ENCODE measurements at regions not wholly inside any gene's neighbourhood (a gene's known extent, or its start where the extent isn't known, plus 50 kb on each side); places are given as distances from the start of the nearest gene placed in this dataset.

GRCh38 chr20:6976106-6976900 lies 208.8 kb downstream of the BMP2 start:
- no peak overlapping the region for H3K27ac ChIP-seq (ENCODE audit: low read length, poor library complexity, severe bottlenecking)
- no peak overlapping the region for H2BK12ac ChIP-seq (ENCODE audit: low read length in 2 of 2)
- no peak overlapping the region for H3K9ac ChIP-seq (ENCODE audit: low read length)
- DNase-seq: no peak
- no peak overlapping the region for H3K23ac ChIP-seq (ENCODE audit: low read length in 2 of 2)
- no peak overlapping the region for H3K4me2 ChIP-seq (ENCODE audit: low read length, poor library complexity, severe bottlenecking)
- peaks cover 14% of the 10 kb centered on the region for H3K9me3 ChIP-seq (ENCODE audit: control insufficient read depth, low read length)
- WGBS: 73% methylated on average over 3 of the region's 3 CpGs
- H3K4me1 ChIP-seq (ENCODE audit: control insufficient read depth, insufficient read depth, low read depth, low read length): no peaks in the 10 kb centered on the region
- H2BK15ac ChIP-seq (ENCODE audit: low read depth, poor library complexity, severe bottlenecking): no peak overlapping the region
- no peaks in the 10 kb centered on the region for H3K36me3 ChIP-seq (ENCODE audit: control insufficient read depth in 1 of 2, insufficient read depth in 2 of 2, low read depth in 1 of 2, low read length in 2 of 2)
- H4K8ac ChIP-seq (ENCODE audit: low read length): no peak overlapping the region
- H4K91ac ChIP-seq (ENCODE audit: low read length): no peak overlapping the region
- H2AFZ ChIP-seq (ENCODE audit: low read depth, low read length): peak overlapping the region; percentile 27
- no peaks in the 10 kb centered on the region for H3K79me1 ChIP-seq (replicated peaks; ENCODE audit: low read length, poor library complexity, severe bottlenecking)
- H3K14ac ChIP-seq (ENCODE audit: low read length in 2 of 2): no peak overlapping the region
- no peak overlapping the region for H3K4ac ChIP-seq (ENCODE audit: low read depth in 1 of 2, low read length in 2 of 2)
- no peak overlapping the region for H3K18ac ChIP-seq (ENCODE audit: low read depth in 1 of 2, low read length in 2 of 2)
- H2BK120ac ChIP-seq (ENCODE audit: low read depth, low read length): no peak overlapping the region
- H3K27me3 ChIP-seq (ENCODE audit: control insufficient read depth in 1 of 2, insufficient read depth in 1 of 2, low read length in 2 of 2): no peaks in the 10 kb centered on the region
- no peak overlapping the region for H2AK5ac ChIP-seq (ENCODE audit: low read length, severe bottlenecking)
- no peak overlapping the region for H3K4me3 ChIP-seq (ENCODE audit: insufficient read depth in 1 of 2, low read depth in 1 of 2, low read length in 2 of 2)
- H2BK5ac ChIP-seq (ENCODE audit: low read depth, low read length, poor library complexity, severe bottlenecking): no peak overlapping the region

DNA sequence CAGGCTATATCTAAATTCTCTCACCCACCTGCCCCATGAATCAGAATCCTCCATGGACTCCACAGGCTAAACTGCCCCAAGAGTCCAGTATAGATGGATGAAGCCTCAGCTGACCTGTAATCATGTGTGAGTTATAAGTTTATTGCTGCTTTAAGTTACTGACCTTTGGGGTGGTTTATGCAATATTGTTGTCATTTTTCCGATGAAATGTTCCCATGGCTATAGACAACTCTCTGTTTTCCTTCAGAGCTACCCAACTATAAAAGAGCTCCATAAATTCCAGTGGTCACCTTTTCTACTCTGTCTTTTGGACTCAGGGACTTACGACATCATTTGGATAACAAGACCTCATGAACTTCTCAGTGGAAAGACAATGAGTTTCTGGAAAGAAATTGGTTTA lies 212.1 kb downstream of the BMP2 start:
- Histone ChIP-seq H2AK5ac (ENCODE audit: low read length, severe bottlenecking) (no peak overlapping the region), H3K9me3 (ENCODE audit: control insufficient read depth, low read length) (peaks cover 11% of the 10 kb centered on the region), H3K27me3 (ENCODE audit: control insufficient read depth in 1 of 2, insufficient read depth in 1 of 2, low read length in 2 of 2) (no peaks in the 10 kb centered on the region), H2BK12ac (ENCODE audit: low read length in 2 of 2) (no peak overlapping the region), H3K79me1 (replicated peaks; ENCODE audit: low read length, poor library complexity, severe bottlenecking) (no peaks in the 10 kb centered on the region), H4K8ac (ENCODE audit: low read length) (no peak overlapping the region), H3K4me1 (ENCODE audit: control insufficient read depth, insufficient read depth, low read depth, low read length) (no peaks in the 10 kb centered on the region), H3K4me2 (ENCODE audit: low read length, poor library complexity, severe bottlenecking) (no peak overlapping the region), H3K4me3 (ENCODE audit: insufficient read depth in 1 of 2, low read depth in 1 of 2, low read length in 2 of 2) (no peak overlapping the region), H3K18ac (ENCODE audit: low read depth in 1 of 2, low read length in 2 of 2) (no peak overlapping the region), H3K23ac (ENCODE audit: low read length in 2 of 2) (no peak overlapping the region), H3K14ac (ENCODE audit: low read length in 2 of 2) (no peak overlapping the region), H3K27ac (ENCODE audit: low read length, poor library complexity, severe bottlenecking) (no peak overlapping the region), H4K91ac (ENCODE audit: low read length) (no peak overlapping the region), H2BK120ac (ENCODE audit: low read depth, low read length) (no peak overlapping the region), H3K4ac (ENCODE audit: low read depth in 1 of 2, low read length in 2 of 2) (no peak overlapping the region), H2BK5ac (ENCODE audit: low read depth, low read length, poor library complexity, severe bottlenecking) (no peak overlapping the region), H2BK15ac (ENCODE audit: low read depth, poor library complexity, severe bottlenecking) (no peak overlapping the region), H3K36me3 (ENCODE audit: control insufficient read depth in 1 of 2, insufficient read depth in 2 of 2, low read depth in 1 of 2, low read length in 2 of 2) (no peaks in the 10 kb centered on the region), H2AFZ (ENCODE audit: low read depth, low read length) (no peak overlapping the region), H3K9ac (ENCODE audit: low read length) (no peak overlapping the region)
- no CpG with 5 or more reads among the region's 2 CpGs for WGBS
- DNase-seq: no peak

DNA sequence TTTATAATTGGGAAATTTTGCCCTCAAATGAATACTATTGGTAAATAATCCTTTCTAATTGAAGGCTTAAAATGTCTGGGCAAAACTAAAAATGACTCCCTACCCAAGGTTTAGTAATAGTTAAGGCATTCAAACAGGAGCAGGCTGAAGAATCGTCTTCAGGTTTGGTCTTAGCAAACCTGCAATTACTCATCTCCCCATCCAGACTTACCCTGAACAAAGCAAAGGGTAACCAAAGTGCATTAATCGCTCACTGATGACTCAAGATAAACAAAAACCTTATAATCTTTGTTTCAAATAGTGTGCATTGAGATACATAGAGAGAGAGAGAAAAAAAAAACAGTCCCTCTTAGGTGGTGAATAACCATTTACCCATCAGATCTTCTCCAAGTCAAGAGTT lies 225.5 kb downstream of the BMP2 start:
- Histone ChIP-seq H2BK12ac (ENCODE audit: low read length in 2 of 2) (no peak overlapping the region), H3K23ac (ENCODE audit: low read length in 2 of 2) (no peak overlapping the region), H3K4me3 (ENCODE audit: insufficient read depth in 1 of 2, low read depth in 1 of 2, low read length in 2 of 2) (no peak overlapping the region), H3K9ac (ENCODE audit: low read length) (no peak overlapping the region), H3K36me3 (ENCODE audit: control insufficient read depth in 1 of 2, insufficient read depth in 2 of 2, low read depth in 1 of 2, low read length in 2 of 2) (no peaks in the 10 kb centered on the region), H2BK15ac (ENCODE audit: low read depth, poor library complexity, severe bottlenecking) (no peak overlapping the region), H3K4me2 (ENCODE audit: low read length, poor library complexity, severe bottlenecking) (no peak overlapping the region), H3K4ac (ENCODE audit: low read depth in 1 of 2, low read length in 2 of 2) (no peak overlapping the region), H3K27ac (ENCODE audit: low read length, poor library complexity, severe bottlenecking) (no peak overlapping the region), H2BK5ac (ENCODE audit: low read depth, low read length, poor library complexity, severe bottlenecking) (no peak overlapping the region), H2AK5ac (ENCODE audit: low read length, severe bottlenecking) (no peak overlapping the region), H4K8ac (ENCODE audit: low read length) (no peak overlapping the region), H3K9me3 (ENCODE audit: control insufficient read depth, low read length) (no peaks in the 10 kb centered on the region), H2BK120ac (ENCODE audit: low read depth, low read length) (no peak overlapping the region), H3K27me3 (ENCODE audit: control insufficient read depth in 1 of 2, insufficient read depth in 1 of 2, low read length in 2 of 2) (no peaks in the 10 kb centered on the region), H3K79me1 (replicated peaks; ENCODE audit: low read length, poor library complexity, severe bottlenecking) (no peaks in the 10 kb centered on the region), H3K4me1 (ENCODE audit: control insufficient read depth, insufficient read depth, low read depth, low read length) (peaks cover 1% of the 10 kb centered on the region), H3K14ac (ENCODE audit: low read length in 2 of 2) (no peak overlapping the region), H4K91ac (ENCODE audit: low read length) (no peak overlapping the region), H2AFZ (ENCODE audit: low read depth, low read length) (no peak overlapping the region), H3K18ac (ENCODE audit: low read depth in 1 of 2, low read length in 2 of 2) (no peak overlapping the region)
- WGBS: 29% methylated on average over 1 of the region's 2 CpGs
- no peak for DNase-seq

DNA sequence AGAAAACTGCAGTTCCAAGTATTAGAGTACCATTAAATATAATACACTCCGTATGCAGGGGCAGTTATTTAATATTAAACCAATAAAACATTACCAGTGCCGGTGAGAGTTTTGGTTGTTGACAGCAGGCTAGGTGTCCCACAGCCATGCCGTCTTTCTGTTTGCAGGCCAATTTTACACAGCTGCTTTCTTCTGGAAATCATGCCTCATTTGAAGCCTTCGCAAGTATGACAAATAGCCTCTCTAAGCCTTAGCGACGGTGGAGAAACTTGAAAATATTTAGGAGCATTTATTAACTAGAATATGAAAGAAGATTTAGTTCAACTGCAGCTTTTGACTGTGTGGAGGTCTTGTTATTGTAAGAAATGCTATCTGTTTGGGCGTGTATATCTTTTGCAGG lies 226.0 kb downstream of the BMP2 start:
- H2AFZ ChIP-seq (ENCODE audit: low read depth, low read length): no peak overlapping the region
- no peak overlapping the region for H2BK5ac ChIP-seq (ENCODE audit: low read depth, low read length, poor library complexity, severe bottlenecking)
- no peak overlapping the region for H3K4me2 ChIP-seq (ENCODE audit: low read length, poor library complexity, severe bottlenecking)
- peaks cover 1% of the 10 kb centered on the region for H3K4me1 ChIP-seq (ENCODE audit: control insufficient read depth, insufficient read depth, low read depth, low read length)
- H3K4ac ChIP-seq (ENCODE audit: low read depth in 1 of 2, low read length in 2 of 2): no peak overlapping the region
- DNase-seq: no peak
- WGBS: 84% methylated on average over 7 of the region's 7 CpGs
- no peak overlapping the region for H3K9ac ChIP-seq (ENCODE audit: low read length)
- H3K14ac ChIP-seq (ENCODE audit: low read length in 2 of 2): no peak overlapping the region
- no peak overlapping the region for H2BK12ac ChIP-seq (ENCODE audit: low read length in 2 of 2)
- H3K27ac ChIP-seq (ENCODE audit: low read length, poor library complexity, severe bottlenecking): no peak overlapping the region
- no peak overlapping the region for H3K18ac ChIP-seq (ENCODE audit: low read depth in 1 of 2, low read length in 2 of 2)
- H4K8ac ChIP-seq (ENCODE audit: low read length): no peak overlapping the region
- H3K9me3 ChIP-seq (ENCODE audit: control insufficient read depth, low read length): no peaks in the 10 kb centered on the region
- no peak overlapping the region for H2BK15ac ChIP-seq (ENCODE audit: low read depth, poor library complexity, severe bottlenecking)
- H4K91ac ChIP-seq (ENCODE audit: low read length): no peak overlapping the region
- H3K4me3 ChIP-seq (ENCODE audit: insufficient read depth in 1 of 2, low read depth in 1 of 2, low read length in 2 of 2): no peak overlapping the region
- H3K23ac ChIP-seq (ENCODE audit: low read length in 2 of 2): no peak overlapping the region
- H3K27me3 ChIP-seq (ENCODE audit: control insufficient read depth in 1 of 2, insufficient read depth in 1 of 2, low read length in 2 of 2): no peaks in the 10 kb centered on the region
- H2BK120ac ChIP-seq (ENCODE audit: low read depth, low read length): no peak overlapping the region
- H3K79me1 ChIP-seq (replicated peaks; ENCODE audit: low read length, poor library complexity, severe bottlenecking): no peaks in the 10 kb centered on the region
- no peak overlapping the region for H2AK5ac ChIP-seq (ENCODE audit: low read length, severe bottlenecking)
- H3K36me3 ChIP-seq (ENCODE audit: control insufficient read depth in 1 of 2, insufficient read depth in 2 of 2, low read depth in 1 of 2, low read length in 2 of 2): no peaks in the 10 kb centered on the region
